HG02885 (cell line): ENCODE measurements at regions not wholly inside any gene's neighbourhood (a gene's known extent, or its start where the extent isn't known, plus 50 kb on each side); places are given as distances from the start of the nearest gene placed in this dataset.
"Not testable (repeated sequence)": the region's sequence is repeated elsewhere in the genome, so short reads cannot be mapped to it uniquely, and the experiment has no call there.

Experiments
- ATAC-seq: cut with Tn5 transposase; IDR thresholded peaks from one replicate; pipeline ENCODE4 v1.9.1; 2021; ENCODE audit warnings: mild to moderate bottlenecking; ENCODE audit not compliant: unreplicated experiment, poor library complexity

- ATAC-seq = no peak
Measured at GRCh38 chr4:116577321-116577720, 508.1 kb downstream of the TRAM1L1 start.

GRCh38 chr4:116573540-116573939 is 511.8 kb downstream of the TRAM1L1 start:
- no peak for ATAC-seq

- no peak for ATAC-seq
Measured at GRCh38 chr4:116561768-116562167, 523.6 kb downstream of the TRAM1L1 start.

- ATAC-seq = no peak
Measured at GRCh38 chr4:116551806-116552205, 533.6 kb downstream of the TRAM1L1 start.

- no peak for ATAC-seq
Measured at GRCh38 chr4:116547632-116548031, 537.7 kb downstream of the TRAM1L1 start.

GRCh38 chr4:116546759-116547158 is 538.6 kb downstream of the TRAM1L1 start:
- no peak for ATAC-seq

GRCh38 chr4:116544946-116545345 is 540.4 kb downstream of the TRAM1L1 start:
- ATAC-seq = no peak

- no peak for ATAC-seq
Measured at GRCh38 chr4:116539744-116540143, 545.6 kb downstream of the TRAM1L1 start.

- no peak for ATAC-seq
Measured at GRCh38 chr4:116537828-116538227, 547.5 kb downstream of the TRAM1L1 start.

GRCh38 chr4:116536024-116536423 is 549.4 kb downstream of the TRAM1L1 start:
- ATAC-seq = not testable (repeated sequence)

- no peak for ATAC-seq
Measured at GRCh38 chr4:116531870-116532269, 553.5 kb downstream of the TRAM1L1 start.

- ATAC-seq = no peak
Measured at GRCh38 chr4:116531026-116531425, 554.4 kb downstream of the TRAM1L1 start.

GRCh38 chr4:116530048-116530447 is 555.3 kb downstream of the TRAM1L1 start:
- ATAC-seq = no peak

GRCh38 chr4:116529129-116529528 is 556.2 kb downstream of the TRAM1L1 start:
- ATAC-seq = no peak

- no peak for ATAC-seq
Measured at GRCh38 chr4:116522922-116523321, 562.5 kb downstream of the TRAM1L1 start.

- no peak for ATAC-seq
Measured at GRCh38 chr4:116520886-116521285, 564.5 kb downstream of the TRAM1L1 start.

- ATAC-seq = no peak
Measured at GRCh38 chr4:116516711-116517110, 568.7 kb downstream of the TRAM1L1 start.

GRCh38 chr4:116515959-116516358 is 569.4 kb downstream of the TRAM1L1 start:
- ATAC-seq = no peak

GRCh38 chr4:116512552-116512951 is 572.8 kb downstream of the TRAM1L1 start:
- ATAC-seq = no peak

- ATAC-seq = no peak
Measured at GRCh38 chr4:116501954-116502353, 583.4 kb downstream of the TRAM1L1 start.

- no peak for ATAC-seq
Measured at GRCh38 chr4:116500225-116500624, 585.2 kb downstream of the TRAM1L1 start.

GRCh38 chr4:116489739-116490138 is 595.6 kb downstream of the TRAM1L1 start:
- ATAC-seq = no peak

GRCh38 chr4:116486401-116486800 is 599.0 kb downstream of the TRAM1L1 start:
- ATAC-seq = no peak
